H9 (cell line): ENCODE measurements at regions not wholly inside any gene's neighbourhood (a gene's known extent, or its start where the extent isn't known, plus 50 kb on each side); places are given as distances from the start of the nearest gene placed in this dataset.

Experiments used
- DNase-seq: peaks from one replicate; pipeline ENCODE4 v3.0.0-alpha.2; 2017
- H2AFZ ChIP-seq: one replicate; pipeline ENCODE4 v1.6.1; 2013; ENCODE audit warnings: mild to moderate bottlenecking, low read length, control low read depth, moderate library complexity
- H2AK5ac ChIP-seq: 2 replicates; pipeline ENCODE4 v1.6.1; 2013; ENCODE audit warnings: low read length, control low read depth, mixed read lengths; ENCODE audit not compliant: insufficient read length
- H2BK120ac ChIP-seq: one replicate; pipeline ENCODE4 v1.6.1; 2013; ENCODE audit warnings: low read depth, mild to moderate bottlenecking, low read length, control low read depth, inconsistent platforms; ENCODE audit not compliant: poor library complexity, severe bottlenecking
- H2BK12ac ChIP-seq: 2 replicates; pipeline ENCODE4 v1.6.1; 2013; ENCODE audit warnings: low read length, control low read depth, mixed read lengths, low read depth; ENCODE audit not compliant: insufficient read length
- H2BK15ac ChIP-seq: 2 replicates; pipeline ENCODE4 v1.6.1; 2013; ENCODE audit warnings: low read depth, low read length, control low read depth
- H2BK20ac ChIP-seq: one replicate; pipeline ENCODE4 v1.6.1; 2013; ENCODE audit warnings: low read depth, mild to moderate bottlenecking, low read length, control low read depth, inconsistent platforms; ENCODE audit not compliant: poor library complexity, severe bottlenecking
- H2BK5ac ChIP-seq: 2 replicates; pipeline ENCODE4 v1.6.1; 2013; ENCODE audit warnings: low read length, control low read depth, mixed read lengths; ENCODE audit not compliant: insufficient read length
- H3K14ac ChIP-seq: 2 replicates; pipeline ENCODE4 v1.6.1; 2013; ENCODE audit warnings: low read length, control low read depth; ENCODE audit not compliant: insufficient read depth
- H3K18ac ChIP-seq: 2 replicates; pipeline ENCODE4 v1.6.1; 2013; ENCODE audit warnings: low read depth, mild to moderate bottlenecking, mixed read lengths, low read length, control low read depth; ENCODE audit not compliant: insufficient read length
- H3K23ac ChIP-seq: 2 replicates; pipeline ENCODE4 v1.6.1; 2013; ENCODE audit warnings: low read length, control low read depth, mixed read lengths, low read depth; ENCODE audit not compliant: insufficient read length
- H3K23me2 ChIP-seq: 2 replicates; pipeline ENCODE4 v1.6.1; 2013; ENCODE audit warnings: low read depth, mild to moderate bottlenecking, mixed read lengths, low read length, control low read depth; ENCODE audit not compliant: insufficient read length, poor library complexity, severe bottlenecking
- H3K27ac ChIP-seq: 2 replicates; pipeline ENCODE4 v1.5.1; 2013; ENCODE audit warnings: low read length, control low read depth, mixed read lengths, low read depth; ENCODE audit not compliant: insufficient read length
- H3K27me3 ChIP-seq: 2 replicates; pipeline ENCODE4 v1.6.1; 2013; ENCODE audit warnings: low read length, control low read depth, inconsistent platforms; ENCODE audit not compliant: insufficient read depth
- H3K4ac ChIP-seq: 2 replicates; pipeline ENCODE4 v1.6.1; 2013; ENCODE audit warnings: low read depth, mild to moderate bottlenecking, control low read depth, inconsistent platforms, low read length, moderate library complexity
- H3K4me1 ChIP-seq: 2 replicates; pipeline ENCODE4 v1.6.1; 2013; ENCODE audit warnings: low read length, control low read depth, inconsistent platforms; ENCODE audit not compliant: insufficient read depth
- H3K4me2 ChIP-seq: 2 replicates; pipeline ENCODE4 v1.6.1; 2013; ENCODE audit warnings: low read length, control low read depth, mixed read lengths; ENCODE audit not compliant: insufficient read length, insufficient read depth
- H3K56ac ChIP-seq: 2 replicates; pipeline ENCODE4 v1.6.1; 2013; ENCODE audit warnings: low read depth, mild to moderate bottlenecking, mixed read lengths, low read length, control low read depth; ENCODE audit not compliant: insufficient read length
- H3K79me1 ChIP-seq: 2 replicates; pipeline ENCODE4 v1.6.1; 2013; ENCODE audit warnings: low read depth, mild to moderate bottlenecking, moderate library complexity, low read length, control low read depth, inconsistent platforms; ENCODE audit not compliant: insufficient read depth, poor library complexity, severe bottlenecking
- H3K79me2 ChIP-seq: 2 replicates; pipeline ENCODE4 v1.6.1; 2013; ENCODE audit warnings: low read length, control low read depth, inconsistent platforms; ENCODE audit not compliant: insufficient read depth
- H3K9ac ChIP-seq: 2 replicates; pipeline ENCODE4 v1.6.1; 2013; ENCODE audit warnings: low read length, control low read depth, mixed read lengths; ENCODE audit not compliant: insufficient read length; ENCODE audit errors: extremely low read depth
- H3K9me3 ChIP-seq: one replicate; pipeline ENCODE4 v1.6.1; 2013; ENCODE audit warnings: low read depth, low read length, inconsistent platforms; ENCODE audit not compliant: control insufficient read depth
- H3T11ph ChIP-seq: one replicate; pipeline ENCODE4 v1.6.1; 2013; ENCODE audit warnings: mild to moderate bottlenecking, low read length, control low read depth, inconsistent platforms
- H4K20me1 ChIP-seq: one replicate; pipeline ENCODE4 v1.6.1; 2013; ENCODE audit not compliant: control insufficient read depth, insufficient read length, insufficient read depth
- H4K5ac ChIP-seq: 2 replicates; pipeline ENCODE4 v1.6.1; 2013; ENCODE audit warnings: low read depth, mild to moderate bottlenecking, mixed read lengths, low read length, control low read depth; ENCODE audit not compliant: insufficient read length
- H4K8ac ChIP-seq: replicated peaks from 2 replicates; pipeline ENCODE4 v1.6.1; 2013; ENCODE audit warnings: low read length, control low read depth, mixed read lengths, low read depth; ENCODE audit not compliant: insufficient read length
- H4K91ac ChIP-seq: 2 replicates; pipeline ENCODE4 v1.6.1; 2013; ENCODE audit warnings: low read depth, mild to moderate bottlenecking, moderate library complexity, mixed read lengths, low read length, control low read depth; ENCODE audit not compliant: insufficient read length
- H3K27ac Mint-ChIP-seq, 3 experiments: 2 replicates in 2 of 3; 3 replicates in 1 of 3; pipeline ENCODE4 v1.8.0; 2020 to 2021; ENCODE audit warnings: mixed read lengths in 3 of 3, mild to moderate bottlenecking in 1 of 3, moderate library complexity in 1 of 3
- H3K27me3 Mint-ChIP-seq: 2 replicates; pipeline ENCODE4 v1.8.0; 2021; ENCODE audit warnings: low read depth, mild to moderate bottlenecking, moderate library complexity, mixed read lengths
- H3K36me3 Mint-ChIP-seq, 3 experiments: 2 replicates in 2 of 3; 3 replicates in 1 of 3; pipeline ENCODE4 v1.8.0; 2020 to 2021; ENCODE audit warnings: low read depth in 3 of 3, mixed read lengths in 3 of 3; ENCODE audit not compliant: insufficient read depth in 1 of 3
- H3K4me1 Mint-ChIP-seq, 2 experiments: 2 replicates each; pipeline ENCODE4 v1.8.0; 2020; ENCODE audit warnings: mixed read lengths in 2 of 2
- H3K4me3 Mint-ChIP-seq, 2 experiments: 2 replicates in 1 of 2; 3 replicates in 1 of 2; pipeline ENCODE4 v1.8.0; 2020 to 2021; ENCODE audit warnings: mild to moderate bottlenecking in 2 of 2, mixed read lengths in 2 of 2, moderate library complexity in 1 of 2
- H3K9me3 Mint-ChIP-seq, 2 experiments: 2 replicates in 1 of 2; 3 replicates in 1 of 2; pipeline ENCODE4 v1.8.0; 2020; ENCODE audit warnings: mild to moderate bottlenecking in 2 of 2, mixed read lengths in 2 of 2, moderate library complexity in 1 of 2
- CTCF ChIP-seq: fragments of 200-600 bp; sonication (generic); conservative IDR thresholded peaks from 3 replicates; pipeline ENCODE4 v1.8.0; 2021; ENCODE audit warnings: antibody characterized with exemption, mild to moderate bottlenecking
- WGBS: extraction: QIAGEN DNeasy Blood & Tissue Kit; methylation state at CpG from one replicate; pipeline ENCODE4 v1.1.7; 2013; ENCODE audit warnings: missing lambda C conversion rate, low lambda C conversion rate, mixed read lengths; ENCODE audit not compliant: insufficient read length; ENCODE audit errors: extremely low coverage; 5-methylcytosine and 5-hydroxymethylcytosine counted together

- Histone ChIP-seq H3K18ac (no peak overlapping the region), H3K56ac (no peak overlapping the region), H3K14ac (no peak overlapping the region), H4K5ac (no peak overlapping the region), H2AK5ac (no peak overlapping the region), H3K4ac (no peak overlapping the region), H2AFZ (no peak overlapping the region), H2BK120ac (no peak overlapping the region), H3K4me2 (no peak overlapping the region), H4K91ac (no peak overlapping the region), H4K20me1 (no peaks in the 10 kb centered on the region), H4K8ac (no peak overlapping the region), H2BK12ac (no peak overlapping the region), H3K79me2 (no peaks in the 10 kb centered on the region), H3K4me1 (no peaks in the 10 kb centered on the region), H3K79me1 (no peaks in the 10 kb centered on the region), H3T11ph (no peak overlapping the region), H2BK15ac (no peak overlapping the region), H3K27me3 (no peaks in the 10 kb centered on the region; the same call in 1 of the 2 replicates), H3K23ac (no peak overlapping the region), H3K9ac (no peak overlapping the region), H2BK20ac (no peak overlapping the region), H3K23me2 (no peaks in the 10 kb centered on the region), H2BK5ac (no peak overlapping the region), H3K9me3 (no peaks in the 10 kb centered on the region), H3K27ac (no peak overlapping the region)
- Mint-ChIP-seq H3K4me3 (no peak overlapping the region), H3K4me1 (0 out of 4 replicates have a peak, but pooled peaks cover 0 to 2% of the 10 kb centered on the region in 2 experiments), H3K36me3 (peaks cover 5 to 14% (median 5%) of the 10 kb centered on the region in 3 experiments; a peak in 5 of 7 replicates), H3K27me3 (peaks cover 22% of the 10 kb centered on the region), H3K9me3 (peaks cover 19 to 22% of the 10 kb centered on the region in 2 experiments), H3K27ac (no peak overlapping the region; a peak in 1 of 7 replicates)
- DNase-seq: no peak
- no peak for TF ChIP-seq CTCF
- no CpG with 5 or more reads among the region's 2 CpGs for WGBS
Observed at GRCh38 chr17:17419166-17419565, 57.6 kb upstream of the MED9 start.
